SK-N-SH (cell line): ENCODE measurements at regions not wholly inside any gene's neighbourhood (a gene's known extent, or its start where the extent isn't known, plus 50 kb on each side); places are given as distances from the start of the nearest gene placed in this dataset.

ENCODE experiments used
- CTCF ChIP-seq: fragments of 200-600 bp; sonication (generic); IDR thresholded peaks from 2 replicates; pipeline ENCODE4 v1.6.1; 2017; ENCODE audit warnings: antibody characterized with exemption, mild to moderate bottlenecking, moderate library complexity
- FOSL2 ChIP-seq: IDR thresholded peaks from 2 replicates; pipeline ENCODE4 v1.4.0; 2012; ENCODE audit warnings: low read depth, mild to moderate bottlenecking, moderate library complexity, borderline replicate concordance

- TF ChIP-seq CTCF (no peak), FOSL2 (no peak)
Observed at GRCh38 chr11:69880041-69880825, 61.0 kb upstream of the FGF3 start.
